BJ (cell line): ENCODE measurements at regions not wholly inside any gene's neighbourhood (a gene's known extent, or its start where the extent isn't known, plus 50 kb on each side); places are given as distances from the start of the nearest gene placed in this dataset.

ENCODE experiments used
- CTCF ChIA-PET: fragments of 350-600 bp; formaldehyde crosslinking; extraction: SDS; loops from one replicate; lab custom pipeline; 2021; ENCODE audit warnings: antibody characterized with exemption, inconsistent platforms; lab: Yijun Ruan, JAX
- POLR2A ChIA-PET: fragments of 300-600 bp; sonication (Branson Sonifier 250); formaldehyde crosslinking; extraction: SDS; loops from one replicate; lab custom pipeline; 2021; ENCODE audit warnings: antibody characterized with exemption; lab: Charles Lee
- DNase-seq: peaks from one replicate; pipeline ENCODE4 v3.0.0-alpha.2; 2011; ENCODE audit warnings: low read depth
- H3K27me3 ChIP-seq: 2 replicates; pipeline ENCODE4 v1.6.0; 2011; ENCODE audit warnings: low read length; ENCODE audit not compliant: control insufficient read depth, insufficient read depth
- H3K36me3 ChIP-seq: 2 replicates; pipeline ENCODE4 v1.5.1; 2011; ENCODE audit warnings: low read length; ENCODE audit not compliant: control insufficient read depth, insufficient read depth
- H3K4me3 ChIP-seq: 2 replicates; pipeline ENCODE4 v1.5.1; 2011; ENCODE audit warnings: low read depth, mild to moderate bottlenecking, control low read depth, low read length
- CTCF ChIP-seq: IDR thresholded peaks from 2 replicates; pipeline ENCODE4 v1.5.1; 2011; ENCODE audit warnings: low read depth, mild to moderate bottlenecking, control low read depth, inconsistent platforms, low read length, moderate library complexity; ENCODE audit not compliant: insufficient read depth

GRCh38 chr5:4762316-4762715 lies 377.8 kb upstream of the ADAMTS16 start:
- TF ChIP-seq CTCF, result no peak
- Histone ChIP-seq H3K4me3 (no peak overlapping the region), H3K27me3 (no peaks in the 10 kb centered on the region), H3K36me3 (no peaks in the 10 kb centered on the region)
- no peak for DNase-seq
- CTCF ChIA-PET, result no interaction called here
- POLR2A ChIA-PET, result no interaction called here

DNA sequence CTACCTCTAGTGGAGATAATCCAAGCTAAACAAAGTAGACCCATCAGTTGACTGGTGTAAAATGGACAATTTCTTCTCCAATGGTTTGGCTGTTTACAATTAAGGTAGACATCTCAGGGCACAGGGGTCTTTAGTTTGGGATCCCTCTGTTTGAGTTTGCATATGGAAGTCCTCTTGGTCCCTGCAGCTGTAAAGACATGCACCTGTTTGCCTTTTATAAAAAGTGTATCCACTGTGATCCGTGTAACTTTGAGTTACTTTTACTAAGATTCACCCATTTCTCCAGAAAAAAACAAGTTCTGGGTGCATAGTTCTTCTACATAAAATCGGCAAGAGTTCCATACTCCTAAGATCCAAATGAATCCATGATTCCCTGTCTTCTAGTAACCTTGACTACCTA lies 374.7 kb upstream of the ADAMTS16 start:
- no peak overlapping the region for H3K4me3 ChIP-seq
- DNase-seq, result no peak
- no peaks in the 10 kb centered on the region for H3K36me3 ChIP-seq
- H3K27me3 ChIP-seq, result no peaks in the 10 kb centered on the region
- ChIA-PET POLR2A (no interaction called here), CTCF (no interaction called here)
- no peak for TF ChIP-seq CTCF

- POLR2A ChIA-PET, result no interaction called here
These were observed 374.0 kb upstream of the ADAMTS16 start for GRCh38 chr5:4766101-4766500.

GRCh38 chr5:4772591-4772990 lies 367.5 kb upstream of the ADAMTS16 start:
- DNase-seq, result no peak
- no peaks in the 10 kb centered on the region for H3K36me3 ChIP-seq
- TF ChIP-seq CTCF, result no peak
- no peaks in the 10 kb centered on the region for H3K27me3 ChIP-seq
- CTCF ChIA-PET, result no interaction called here
- no peak overlapping the region for H3K4me3 ChIP-seq
- POLR2A ChIA-PET, result no interaction called here

More at GRCh38 chr5:4766101-4766500, 374.0 kb upstream of the ADAMTS16 start:
- CTCF ChIA-PET, result no interaction called here
- DNase-seq, result no peak
- Histone ChIP-seq H3K36me3 (no peaks in the 10 kb centered on the region), H3K27me3 (no peaks in the 10 kb centered on the region), H3K4me3 (no peak overlapping the region)
- no peak for TF ChIP-seq CTCF

GRCh38 chr5:4773827-4774317 lies 366.3 kb upstream of the ADAMTS16 start:
- Histone ChIP-seq H3K4me3 (no peak overlapping the region), H3K36me3 (no peaks in the 10 kb centered on the region), H3K27me3 (no peaks in the 10 kb centered on the region)
- no peak for DNase-seq
- ChIA-PET POLR2A (no interaction called here), CTCF (no interaction called here)
- TF ChIP-seq CTCF, result no peak
